DMS114 treated with DMSO at 0.1 percent for 48 hours (cell line): ENCODE measurements at regions not wholly inside any gene's neighbourhood (a gene's known extent, or its start where the extent isn't known, plus 50 kb on each side); places are given as distances from the start of the nearest gene placed in this dataset.

Source experiments
- DNase-seq: peaks from one replicate; lab custom pipeline; 2025; ENCODE audit not compliant: unreplicated experiment; lab: John Stamatoyannopoulos, UW

DNA sequence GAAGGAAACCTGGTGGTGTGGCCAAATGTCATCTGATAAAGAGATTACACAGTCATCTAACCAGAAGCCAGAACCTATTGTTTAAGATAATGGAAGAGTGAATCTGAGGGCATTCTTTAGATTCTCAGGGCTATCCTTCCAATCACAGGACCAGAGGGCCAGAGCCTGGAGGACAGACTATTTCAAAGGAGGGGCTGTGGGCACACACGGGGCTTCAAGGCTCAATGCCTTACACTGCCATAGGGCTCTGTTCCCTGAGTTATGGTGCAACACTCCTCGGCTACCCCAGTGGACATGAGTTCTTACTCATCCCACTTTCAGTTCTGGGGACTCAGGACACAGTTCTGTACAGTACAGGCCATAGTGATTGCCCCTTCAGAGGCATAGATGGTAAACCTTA is 343.9 kb upstream of the ALCAM start:
- DNase-seq: no peak

DNA sequence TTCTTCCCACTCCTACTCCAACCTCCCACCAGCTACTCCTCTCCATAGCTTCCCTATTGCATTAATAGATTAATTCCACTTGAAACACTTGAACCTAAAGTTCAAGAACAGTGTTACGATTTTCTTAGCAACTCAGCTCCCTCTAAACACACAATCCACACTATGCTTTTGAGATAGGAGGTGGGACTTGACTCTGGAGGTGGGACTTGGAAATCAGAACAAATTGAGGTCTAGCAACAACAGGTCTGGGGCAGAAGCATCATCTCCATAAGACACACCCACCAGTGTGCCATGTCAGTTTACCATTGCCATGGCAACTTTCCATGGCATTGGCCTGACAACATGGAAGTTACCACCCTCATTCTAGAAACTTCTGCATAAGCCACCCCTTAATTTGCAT is 336.5 kb upstream of the ALCAM start:
- no peak for DNase-seq

DNA sequence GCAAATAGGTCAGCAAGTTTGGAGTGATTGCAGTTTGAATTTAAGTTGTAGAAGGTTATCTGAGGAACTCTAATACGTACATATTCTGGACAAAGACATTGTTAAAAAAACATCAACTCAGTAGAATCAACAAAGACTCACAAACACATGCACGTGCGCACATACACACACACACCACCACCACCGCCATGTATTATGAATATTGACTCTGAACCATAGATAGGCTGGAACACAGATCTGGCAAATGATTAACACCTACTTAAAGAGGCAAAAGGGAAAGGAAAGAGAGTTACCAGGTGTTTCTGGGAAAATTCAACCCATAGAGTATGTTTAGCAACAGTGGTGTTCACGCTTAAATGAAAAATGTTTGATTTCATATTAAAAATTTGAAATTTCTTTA is 334.2 kb upstream of the ALCAM start:
- DNase-seq: no peak

DNA sequence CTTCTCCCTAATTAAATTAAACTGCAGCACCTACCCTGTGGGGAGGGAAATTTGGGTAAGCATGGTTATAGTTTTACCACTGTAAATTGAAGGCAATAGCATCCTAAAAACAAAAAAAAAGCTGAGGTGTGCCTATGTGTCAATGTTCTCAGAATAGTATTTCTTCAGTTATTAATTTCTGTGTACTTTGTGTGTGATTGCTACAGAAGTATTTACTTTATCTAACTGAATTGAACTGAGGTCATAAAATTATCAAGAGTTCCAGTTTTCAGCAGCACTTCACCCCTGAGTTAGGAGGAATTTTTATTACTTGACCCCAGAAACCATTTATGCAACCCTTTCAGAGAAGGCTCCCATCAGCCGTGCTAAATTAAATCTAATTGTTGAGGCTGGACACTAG is 333.6 kb upstream of the ALCAM start:
- DNase-seq: no peak

DNA sequence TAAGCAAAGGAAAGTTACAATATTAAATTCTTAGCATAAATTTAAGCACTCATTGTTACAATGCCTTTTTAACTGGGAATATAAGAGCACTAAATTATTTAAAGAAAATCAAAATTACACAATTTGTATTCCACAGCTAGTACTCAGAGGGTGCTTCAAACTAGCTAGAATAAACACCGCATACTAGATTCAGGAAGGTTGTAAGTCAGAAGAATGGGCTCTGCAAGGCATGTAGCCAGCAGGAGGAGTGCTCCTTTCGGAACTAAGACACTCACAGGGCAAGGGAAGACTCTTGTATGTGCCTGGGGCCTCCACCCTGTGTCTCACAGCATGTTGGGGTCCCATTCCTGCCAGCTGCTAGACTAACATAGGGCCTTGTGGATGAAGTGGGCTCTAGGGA is 327.7 kb upstream of the ALCAM start:
- DNase-seq: no peak

DNA sequence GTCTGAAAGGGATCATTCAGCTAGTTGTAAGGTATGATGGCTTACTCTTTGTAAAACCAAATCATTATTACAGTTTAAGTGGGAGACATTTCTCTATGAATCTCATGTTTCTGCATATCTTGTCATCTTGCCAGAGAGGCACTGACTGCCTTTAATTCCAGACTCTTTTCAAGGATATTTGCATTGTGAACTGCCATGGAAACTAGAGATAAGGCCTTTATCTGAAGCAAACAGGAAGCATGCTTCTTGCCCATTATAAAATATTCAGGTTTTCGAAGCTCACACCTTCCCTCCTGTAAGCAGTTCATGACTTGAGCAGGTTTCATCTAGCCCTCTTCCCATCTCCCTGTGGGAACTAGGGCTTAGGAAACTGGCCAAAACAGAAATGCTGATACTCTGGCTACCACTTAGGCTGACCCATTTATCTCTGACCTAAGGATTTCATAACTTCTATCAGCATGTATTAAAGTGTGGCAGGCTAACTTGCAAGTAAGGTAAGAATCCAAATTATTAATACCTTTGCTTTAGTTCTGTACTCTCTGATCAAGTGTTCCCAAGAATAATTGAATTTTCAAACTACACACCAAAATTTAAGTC is 326.6 kb upstream of the ALCAM start:
- no peak for DNase-seq

DNA sequence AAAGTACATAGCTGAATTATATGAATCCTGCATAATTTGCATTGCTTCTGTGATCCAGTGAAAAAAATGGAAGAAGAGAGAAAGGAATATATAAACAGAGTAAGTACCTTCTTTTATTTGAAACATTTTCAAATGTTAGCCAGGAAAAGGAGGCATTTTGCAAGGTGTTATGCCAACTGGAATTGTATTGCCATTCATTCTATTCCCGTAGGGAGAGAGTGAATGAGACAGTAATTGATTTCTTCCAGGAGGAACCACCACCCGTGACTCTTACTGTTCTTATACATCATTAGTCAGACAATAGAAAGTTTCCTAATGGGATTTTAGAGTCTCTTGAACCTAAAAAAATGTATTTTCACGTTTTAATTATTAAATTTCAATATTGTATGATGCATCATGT is 324.1 kb upstream of the ALCAM start:
- no peak for DNase-seq

DNA sequence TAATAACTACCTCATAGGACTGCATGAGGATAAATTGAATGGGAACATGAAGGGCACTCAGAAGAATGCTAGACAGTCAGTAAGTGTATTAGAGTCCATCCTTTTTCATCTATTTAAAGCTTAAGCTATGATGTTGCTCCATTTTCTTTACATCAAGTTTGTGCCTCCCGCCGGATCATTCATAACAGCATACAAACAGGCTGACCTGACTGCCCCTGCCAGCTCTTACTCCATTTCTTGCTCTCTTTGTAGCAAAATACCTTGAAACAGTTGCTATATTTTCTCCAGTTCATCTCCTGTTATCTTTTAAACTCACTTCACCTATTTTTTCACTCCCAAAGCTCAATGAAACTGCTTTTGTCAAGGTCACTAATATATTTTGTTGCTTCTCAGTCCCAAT is 315.6 kb upstream of the ALCAM start:
- no peak for DNase-seq

DNA sequence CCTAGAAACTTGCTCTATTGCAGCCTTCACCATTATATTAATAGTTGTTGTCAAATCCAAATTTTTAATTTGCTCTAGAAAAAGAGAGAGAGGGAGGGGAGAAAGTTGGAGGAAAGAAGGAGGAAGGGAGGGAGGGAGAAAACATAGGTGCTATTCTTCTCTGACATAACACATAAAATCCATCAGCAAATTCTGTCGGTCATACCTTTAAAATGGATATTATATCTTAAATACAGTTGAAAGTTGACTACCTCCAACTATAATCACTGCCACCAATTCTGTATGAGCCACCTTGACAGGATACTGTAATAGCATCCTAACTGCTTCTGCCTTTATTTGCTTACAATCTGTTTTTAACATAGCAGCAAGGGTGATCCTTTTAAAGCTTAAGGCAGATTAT is 314.7 kb upstream of the ALCAM start:
- no peak for DNase-seq

DNA sequence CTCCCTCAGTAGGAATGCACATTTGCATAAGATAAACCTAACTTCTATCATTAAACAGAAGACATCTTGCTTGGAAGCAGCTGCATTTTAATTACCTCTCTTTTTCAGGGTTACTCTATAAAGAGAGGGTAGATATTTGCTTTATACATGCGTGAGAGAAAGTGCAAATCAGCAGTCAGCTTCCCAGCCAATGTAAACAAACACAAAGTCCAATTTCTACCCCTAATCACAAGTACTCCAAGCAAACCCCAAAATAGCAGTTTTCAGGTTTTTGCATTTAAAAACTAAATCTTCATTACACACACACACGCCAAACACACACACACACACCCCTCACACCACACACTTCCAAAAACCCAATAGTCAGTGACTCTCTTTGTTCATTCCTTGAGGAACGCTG is 303.9 kb upstream of the ALCAM start:
- no peak for DNase-seq

DNA sequence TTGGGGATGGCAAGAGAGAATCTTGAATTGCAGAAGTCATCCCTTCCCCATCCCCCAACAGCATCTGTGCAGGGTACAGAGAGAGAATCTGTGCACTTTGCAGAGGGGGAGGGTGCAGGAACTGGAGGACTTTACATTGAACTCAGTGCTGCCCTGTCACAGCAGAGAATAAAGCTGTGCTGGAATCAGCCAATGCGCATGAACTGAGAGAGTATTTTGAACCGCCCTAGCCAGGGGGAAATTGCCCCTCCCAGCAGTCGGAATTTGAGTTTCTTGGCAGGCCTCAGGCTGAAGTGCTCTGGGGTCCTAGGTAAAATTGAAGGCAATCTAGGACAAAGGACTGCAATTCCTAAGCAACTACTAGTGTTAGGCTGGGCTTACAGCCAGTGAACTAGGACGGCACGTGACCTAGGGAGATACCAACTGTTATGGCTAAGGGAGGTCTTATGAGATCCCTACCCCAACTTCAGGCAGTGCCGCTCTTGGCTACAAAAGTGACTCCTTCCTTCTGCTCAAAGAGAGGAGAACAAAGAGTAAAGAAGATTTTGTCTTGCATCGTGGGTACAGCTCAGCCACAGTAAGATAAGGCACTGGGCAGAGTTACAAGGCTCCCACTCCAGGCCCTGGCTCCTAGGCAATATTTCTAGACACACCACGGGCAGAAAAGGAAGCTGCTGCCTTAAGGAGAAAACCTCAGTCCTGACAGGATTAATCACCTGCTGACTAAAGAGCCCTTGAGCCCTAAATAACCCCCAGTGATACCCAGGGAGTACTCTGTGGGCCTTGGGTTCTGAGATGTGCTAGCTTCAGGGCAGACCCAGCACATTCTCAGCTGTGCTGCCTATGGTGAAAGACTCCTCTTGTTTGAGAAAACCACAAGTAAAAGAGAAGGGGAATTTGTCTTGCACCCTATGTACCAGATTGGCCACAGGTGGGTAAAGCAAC is 300.5 kb upstream of the ALCAM start:
- no peak for DNase-seq

DNA sequence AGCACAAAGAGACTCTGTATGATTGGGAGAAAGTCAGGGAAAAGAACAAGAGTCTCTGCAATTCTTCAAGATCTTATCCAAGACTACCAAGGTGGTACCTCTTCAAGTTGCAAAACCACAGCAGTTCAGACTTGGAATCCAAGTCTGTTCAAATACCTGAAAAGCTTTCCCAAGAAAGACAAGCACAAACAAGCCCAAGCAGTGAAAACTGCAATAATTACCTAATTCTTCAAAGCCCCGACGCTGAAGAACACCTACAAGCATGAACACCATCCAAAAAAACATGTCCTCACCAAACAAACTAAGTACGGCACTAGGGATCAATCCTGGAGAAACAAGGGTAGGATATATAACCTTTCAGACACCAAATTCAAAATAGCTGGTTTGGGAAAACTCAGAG is 299.3 kb upstream of the ALCAM start:
- no peak for DNase-seq

DNA sequence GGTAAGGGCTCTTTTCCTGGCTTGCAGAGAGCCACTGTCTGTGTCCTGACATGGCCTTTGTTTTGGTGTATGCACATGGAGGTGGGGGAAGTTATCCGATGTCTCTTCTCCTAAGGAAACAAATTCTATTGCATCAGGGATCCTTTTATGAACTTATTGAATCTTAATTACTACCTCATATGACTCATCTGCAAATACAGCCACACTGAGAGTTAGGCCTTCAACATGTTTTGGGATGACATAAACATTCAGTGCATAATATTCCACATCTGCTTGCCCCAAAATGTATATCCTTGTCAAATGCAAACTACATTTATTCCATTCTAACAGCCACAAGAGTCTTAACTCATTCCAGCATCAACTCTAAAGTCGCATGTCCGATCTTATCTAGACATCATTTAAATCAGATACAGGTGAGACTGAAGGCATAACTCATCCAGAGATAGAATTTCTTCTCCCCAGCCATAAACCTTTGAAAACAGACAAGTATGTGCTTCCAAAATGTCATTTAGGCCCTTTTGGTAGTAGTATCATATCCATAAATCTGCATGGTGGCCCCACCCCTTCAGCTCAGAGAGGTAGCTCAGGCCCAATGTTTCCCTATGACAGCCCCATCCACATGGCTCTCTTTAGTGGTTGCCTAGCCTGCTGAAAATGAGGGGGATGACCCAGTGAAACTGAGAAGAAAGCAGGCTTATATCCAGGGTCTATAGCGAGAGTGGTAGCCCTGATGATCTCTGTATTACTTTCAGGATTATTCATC is 289.5 kb upstream of the ALCAM start:
- no peak for DNase-seq

DNA sequence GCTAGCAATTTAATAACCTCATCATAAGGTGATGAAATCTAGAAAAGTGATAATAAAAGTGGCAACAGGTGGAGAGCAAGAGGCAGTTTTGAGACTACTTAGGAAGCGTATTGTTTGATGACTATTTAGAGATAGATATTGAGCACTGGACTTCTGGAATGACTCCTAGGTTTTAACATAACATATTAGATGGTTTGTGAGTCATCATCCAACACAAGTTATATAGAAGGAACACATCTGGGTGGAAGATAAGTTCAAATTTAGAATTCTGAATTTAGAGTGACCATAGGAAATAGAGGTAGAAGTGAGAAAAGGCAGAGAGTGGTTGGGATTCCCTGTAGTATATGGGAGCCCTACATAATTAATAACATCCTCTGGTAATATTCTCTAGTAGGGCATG is 282.8 kb upstream of the ALCAM start:
- DNase-seq: no peak

DNA sequence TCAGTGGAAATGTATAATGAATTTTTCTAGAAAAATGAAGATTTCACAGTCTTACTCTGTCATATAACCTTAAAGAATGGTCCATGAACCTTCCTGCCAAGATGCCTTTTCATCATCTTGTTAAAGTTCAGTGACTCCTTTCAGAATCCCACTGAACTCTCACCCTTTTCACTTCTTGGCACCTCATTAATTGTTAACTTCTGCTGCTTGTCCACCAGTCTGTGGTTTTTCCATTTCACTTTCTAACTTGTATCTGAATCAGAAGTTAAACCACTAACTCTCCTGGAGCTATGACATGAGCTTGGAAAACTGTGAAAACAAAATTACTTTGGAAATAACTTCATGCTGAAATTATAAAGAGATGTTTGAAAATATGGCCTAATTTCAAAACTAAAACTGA is 281.2 kb upstream of the ALCAM start:
- DNase-seq: no peak

DNA sequence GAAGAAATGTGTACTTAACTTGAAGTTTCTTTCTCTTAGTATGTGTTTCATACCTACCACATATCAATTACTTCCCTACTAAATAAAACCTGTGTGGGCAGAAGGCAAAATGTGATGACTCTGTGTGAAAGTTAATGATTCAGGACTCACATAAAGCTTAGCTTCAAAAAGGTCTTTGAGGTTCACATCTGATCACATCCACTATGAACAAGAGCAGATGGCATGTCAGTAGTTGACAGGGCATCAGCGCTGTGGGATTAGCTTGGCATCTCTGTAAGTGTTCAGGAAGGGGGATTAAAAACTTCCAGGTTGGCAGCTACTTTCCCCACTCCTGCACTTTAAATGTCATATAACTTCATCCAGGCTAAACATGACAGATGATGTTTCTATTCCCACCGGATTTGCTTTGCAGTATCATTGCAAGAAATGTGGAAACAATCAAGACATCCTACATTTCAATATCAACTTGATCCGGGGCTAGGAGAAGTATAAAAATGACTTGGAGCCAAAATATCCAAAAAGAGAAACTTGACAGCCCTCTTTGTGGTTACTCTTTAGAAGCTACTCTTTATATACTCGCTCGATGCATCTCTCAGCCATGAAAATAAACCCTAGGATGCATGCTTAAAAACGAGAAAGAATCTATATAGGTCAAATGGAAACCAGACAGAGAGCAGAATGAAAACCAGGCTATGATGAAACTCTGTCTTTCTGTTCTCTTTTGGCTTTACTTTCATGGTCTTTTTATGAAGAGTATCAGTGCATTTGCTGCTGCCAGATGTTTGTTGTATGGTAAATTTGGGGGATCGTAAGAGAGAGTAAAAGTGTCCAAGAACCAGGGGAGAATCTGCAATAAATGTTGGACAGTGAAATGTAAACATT is 273.1 kb upstream of the ALCAM start:
- DNase-seq: no peak

DNA sequence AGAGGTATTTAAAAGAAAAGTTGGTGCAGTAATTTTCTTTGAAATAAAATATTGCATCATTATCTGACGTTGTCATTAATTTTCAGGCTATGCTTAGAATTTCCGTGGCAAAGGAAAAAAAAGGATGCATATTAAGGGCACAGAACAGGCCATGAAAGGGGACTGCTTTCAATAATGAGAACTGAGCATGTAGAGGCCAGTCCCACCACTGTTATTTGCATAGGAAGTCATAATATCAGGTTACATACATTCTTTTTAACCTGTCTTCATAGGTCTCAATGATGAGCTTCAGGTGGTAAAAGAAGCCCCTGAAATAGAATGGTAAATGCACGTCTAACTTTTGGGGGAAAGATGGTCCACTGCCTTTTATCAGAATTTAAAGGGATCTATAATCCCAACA is 272.1 kb upstream of the ALCAM start:
- DNase-seq: no peak

DNA sequence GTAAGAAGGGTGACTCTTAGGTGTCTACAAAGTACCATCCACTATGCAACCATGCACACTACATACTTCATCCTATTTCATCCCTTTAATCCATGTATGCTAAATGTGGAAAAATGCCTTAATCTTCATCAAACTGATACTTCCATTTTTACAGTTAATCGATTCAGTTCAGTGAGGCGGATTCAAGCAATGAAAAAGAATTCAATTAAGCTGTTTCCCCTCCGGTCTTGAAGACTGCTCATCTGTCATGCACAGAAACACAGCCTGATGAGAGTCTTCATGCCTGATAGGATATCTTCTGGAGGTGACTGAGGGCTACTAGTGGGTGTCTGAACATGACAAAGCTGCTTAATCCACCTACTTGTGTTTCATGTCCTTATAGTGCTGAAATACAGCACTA is 270.6 kb upstream of the ALCAM start:
- DNase-seq: no peak

DNA sequence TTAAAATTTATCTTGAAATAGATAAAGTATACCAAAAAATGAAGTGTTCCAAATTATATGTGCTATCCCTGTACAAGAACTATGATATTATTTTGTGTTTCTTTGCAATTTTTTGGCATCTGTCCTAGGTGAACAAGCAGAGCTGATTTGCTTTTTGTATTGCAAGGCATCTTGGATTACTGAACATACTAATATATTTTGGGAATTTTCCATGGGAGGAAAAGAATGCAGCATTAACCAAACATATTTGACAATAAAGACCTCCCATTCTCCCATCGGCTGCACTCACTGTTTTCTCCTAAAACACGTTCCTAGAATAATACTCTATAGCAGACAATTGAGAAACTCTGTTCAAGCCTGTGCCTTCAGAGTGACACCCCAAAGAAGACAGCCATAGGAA is 265.1 kb upstream of the ALCAM start:
- DNase-seq: no peak

DNA sequence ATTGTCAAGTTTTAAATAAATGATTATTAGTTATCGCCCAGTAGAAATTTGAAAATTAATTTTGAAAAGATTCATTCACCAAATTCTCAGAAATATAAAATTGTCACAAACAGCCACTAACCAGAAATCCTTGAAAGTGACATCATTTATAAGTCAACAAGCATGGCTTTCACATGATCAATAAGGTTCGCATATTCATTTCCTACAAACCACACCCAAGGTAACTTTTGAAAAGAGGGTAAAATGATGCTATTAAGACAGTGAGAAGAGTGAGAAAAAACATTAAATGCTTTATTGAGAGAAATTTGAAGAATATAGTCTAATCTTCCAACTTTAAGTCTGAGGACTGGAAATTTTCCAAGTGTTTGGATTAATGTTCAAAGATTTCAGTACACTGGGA is 263.6 kb upstream of the ALCAM start:
- no peak for DNase-seq

DNA sequence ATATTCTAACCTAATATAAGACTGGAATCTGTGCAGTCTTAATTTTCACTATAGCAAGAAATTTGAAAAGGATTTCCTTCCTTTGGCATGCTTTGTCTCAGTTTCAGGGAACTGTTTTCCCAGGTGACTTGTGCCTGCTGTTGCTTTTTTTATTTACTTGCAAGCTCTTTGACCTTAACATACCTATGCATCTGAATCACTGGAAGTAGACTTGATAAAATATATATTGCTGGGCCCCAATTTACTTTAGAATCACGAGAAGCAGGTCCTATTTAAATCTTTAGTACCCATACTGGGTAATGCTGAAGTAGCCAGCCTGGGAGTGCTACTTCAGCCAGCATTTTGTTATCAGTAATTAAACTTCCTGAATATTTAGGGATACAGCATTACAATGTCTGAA is 257.9 kb upstream of the ALCAM start:
- DNase-seq: no peak
